GM12865 (cell line): ENCODE measurements at regions not wholly inside any gene's neighbourhood (a gene's known extent, or its start where the extent isn't known, plus 50 kb on each side); places are given as distances from the start of the nearest gene placed in this dataset.

ENCODE experiments used
- DNase-seq: peaks from one replicate; pipeline ENCODE4 v3.0.0; 2010; ENCODE audit warnings: low read depth
- H3K4me3 ChIP-seq: 2 replicates; pipeline ENCODE4 v1.5.1; 2011; ENCODE audit warnings: mild to moderate bottlenecking, low read depth, low read length, control low read depth
- CTCF ChIP-seq: IDR thresholded peaks from 2 replicates; pipeline ENCODE4 v1.5.1; 2011; ENCODE audit warnings: low read length, control low read depth, low read depth, inconsistent platforms; ENCODE audit not compliant: insufficient read depth; ENCODE audit errors: missing control alignments

GRCh38 chr21:19941626-19942025 is 1056.6 kb upstream of the NCAM2 start:
- no peak for TF ChIP-seq CTCF

DNA sequence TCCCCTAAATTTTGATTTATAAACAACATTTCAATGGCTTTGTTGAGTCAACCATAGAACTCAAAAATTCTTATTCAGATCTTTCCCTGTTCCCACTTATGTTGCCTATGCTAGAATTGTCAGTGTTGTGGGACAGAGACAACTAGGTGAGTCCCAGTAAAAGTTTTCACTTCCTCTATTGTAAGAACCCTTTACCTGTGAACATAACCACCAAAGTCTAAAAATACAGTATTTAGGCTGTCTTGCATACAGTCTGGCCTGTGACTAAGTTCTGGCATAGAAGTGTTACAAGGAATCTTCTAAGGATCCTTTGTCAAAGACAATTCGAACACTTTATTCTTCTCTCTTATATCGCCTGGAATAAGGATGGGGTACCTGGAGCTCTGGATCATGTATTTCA is 1047.9 kb upstream of the NCAM2 start:
- no peak for TF ChIP-seq CTCF
- DNase-seq, result no peak
- no peak overlapping the region for H3K4me3 ChIP-seq

More at GRCh38 chr21:19941626-19942025, 1056.6 kb upstream of the NCAM2 start:
- no peak overlapping the region for H3K4me3 ChIP-seq
- DNase-seq, result no peak

DNA sequence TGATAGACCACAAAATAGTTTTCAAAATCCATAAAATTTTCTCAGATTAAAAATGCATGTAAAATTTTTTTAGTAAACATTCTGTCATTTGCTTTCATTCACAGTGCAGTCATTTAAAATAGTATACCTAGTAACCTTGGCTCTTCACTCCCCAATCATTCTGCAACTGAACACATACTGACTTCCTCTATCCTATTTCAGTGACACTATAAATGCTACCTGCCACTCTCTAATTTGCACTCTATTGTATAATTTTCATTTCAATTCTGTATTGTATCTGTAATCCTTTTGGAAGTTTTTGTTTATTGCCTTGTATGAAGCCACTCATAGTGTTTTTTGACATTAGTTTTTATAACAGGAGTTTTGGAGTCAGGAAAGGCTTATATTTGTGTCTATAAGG is 1029.1 kb upstream of the NCAM2 start:
- no peak for TF ChIP-seq CTCF
- H3K4me3 ChIP-seq, result no peak overlapping the region
- no peak for DNase-seq

DNA sequence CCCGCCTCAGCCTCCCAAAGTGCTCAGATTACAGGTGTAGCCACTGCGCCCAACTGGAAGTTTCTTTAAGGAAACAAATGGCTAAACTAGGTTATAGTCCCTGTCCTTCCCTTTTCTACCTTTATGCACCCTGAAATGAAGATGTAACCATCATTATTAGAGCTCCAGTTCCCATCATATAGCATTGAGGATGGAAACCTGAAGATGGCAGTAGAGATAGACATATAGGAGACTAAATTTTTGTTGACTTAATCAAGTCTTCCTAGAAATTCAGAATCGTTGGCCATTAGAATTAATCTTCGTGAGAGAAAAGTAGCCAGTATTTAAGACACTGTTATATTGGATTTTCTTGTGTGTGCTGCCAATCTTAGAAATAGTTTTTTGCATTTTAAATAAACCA is 1016.3 kb upstream of the NCAM2 start:
- no peak overlapping the region for H3K4me3 ChIP-seq
- no peak for TF ChIP-seq CTCF
- DNase-seq, result no peak

DNA sequence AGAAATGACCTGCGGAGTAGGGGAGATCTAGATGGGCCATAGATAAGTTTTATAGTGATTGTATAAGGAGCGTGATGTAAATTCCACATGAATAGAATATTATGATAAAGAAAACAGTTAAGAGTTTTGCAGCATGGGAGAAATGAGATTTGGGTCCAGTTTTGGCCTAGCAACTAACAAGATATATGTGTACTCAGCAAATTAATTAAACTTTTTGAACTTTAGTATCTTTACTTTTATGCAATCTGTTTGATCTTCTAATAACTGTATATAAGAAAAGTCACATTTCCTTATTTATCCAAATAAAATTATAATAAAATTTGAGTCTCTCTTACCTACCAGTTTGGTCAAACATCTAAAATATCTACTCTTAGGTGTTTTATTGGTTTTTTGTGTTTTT is 1011.8 kb upstream of the NCAM2 start:
- no peak overlapping the region for H3K4me3 ChIP-seq
- TF ChIP-seq CTCF, result no peak
- no peak for DNase-seq

GRCh38 chr21:19987671-19988070 is 1010.5 kb upstream of the NCAM2 start:
- no peak for TF ChIP-seq CTCF
- no peak for DNase-seq
- H3K4me3 ChIP-seq, result no peak overlapping the region

DNA sequence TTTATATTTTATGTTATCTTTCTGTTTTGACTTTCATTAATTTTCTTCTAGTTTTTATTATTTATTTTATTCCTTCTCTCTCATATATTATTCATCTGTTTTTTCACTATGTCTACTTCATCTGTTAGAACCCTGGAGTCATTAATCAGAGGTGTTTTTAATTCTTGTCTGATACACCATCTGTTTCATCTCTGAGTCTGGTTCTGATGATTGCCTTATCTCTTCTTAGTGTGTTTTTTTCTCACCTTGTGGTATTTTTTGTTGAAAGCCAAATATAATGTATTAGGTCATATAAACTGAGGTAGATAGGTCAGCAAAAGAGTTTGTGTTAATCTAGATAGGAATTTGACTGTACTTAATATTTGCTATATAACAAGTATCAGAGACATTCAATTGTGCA is 1005.7 kb upstream of the NCAM2 start:
- TF ChIP-seq CTCF, result no peak
- no peak for DNase-seq
- no peak overlapping the region for H3K4me3 ChIP-seq
